HT-29 (cell line): ENCODE measurements at regions not wholly inside any gene's neighbourhood (a gene's known extent, or its start where the extent isn't known, plus 50 kb on each side); places are given as distances from the start of the nearest gene placed in this dataset.
"Not testable (repeated sequence)": the region's sequence is repeated elsewhere in the genome, so short reads cannot be mapped to it uniquely, and the experiment has no call there.

ENCODE experiments used
- DNase-seq: peaks from one replicate; pipeline ENCODE4 v3.0.0-alpha.2; 2015; ENCODE audit warnings: low spot score

DNA sequence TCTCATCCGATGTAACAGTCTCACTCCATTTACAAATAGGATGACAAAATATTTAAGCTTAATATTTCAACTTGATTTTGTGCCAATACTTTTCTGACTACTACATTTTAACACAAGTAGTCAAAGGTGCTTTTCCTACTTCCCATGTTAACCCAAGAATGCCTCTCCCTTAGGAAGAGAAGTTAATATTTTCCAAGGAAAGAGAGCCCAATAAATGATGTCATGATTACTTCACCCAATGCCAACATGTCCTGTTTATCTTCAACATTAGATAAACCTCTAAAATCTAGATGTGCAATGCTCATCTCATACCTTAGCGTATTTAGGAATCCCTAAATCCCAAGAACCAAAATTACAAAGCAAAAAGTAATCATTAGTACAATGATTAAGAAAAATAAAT lies 156.7 kb upstream of the TENT5A start:
- DNase-seq = no peak

DNA sequence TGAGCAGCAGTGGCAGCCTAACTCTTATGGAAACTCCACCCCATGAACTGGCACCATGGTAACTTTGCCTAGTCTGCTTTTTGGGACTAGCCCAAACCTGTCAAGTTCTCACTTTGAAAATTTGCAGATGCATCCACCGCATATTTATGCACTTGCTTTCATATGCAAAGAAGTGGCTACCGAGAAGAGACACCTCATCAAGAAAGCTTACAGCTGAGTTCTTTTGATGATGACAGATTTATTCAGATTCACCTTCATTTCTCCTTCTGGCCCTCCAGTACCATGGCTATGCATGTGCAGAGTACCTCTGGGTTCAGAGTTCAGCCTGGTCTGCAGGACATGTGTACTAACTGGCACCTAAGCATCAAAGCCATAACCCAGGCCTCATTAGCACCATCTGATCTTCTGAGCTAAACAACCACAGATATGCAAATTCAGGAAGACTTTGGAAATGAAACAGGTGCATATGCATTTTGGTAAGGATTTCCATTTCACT lies 154.3 kb upstream of the TENT5A start:
- no peak for DNase-seq

DNA sequence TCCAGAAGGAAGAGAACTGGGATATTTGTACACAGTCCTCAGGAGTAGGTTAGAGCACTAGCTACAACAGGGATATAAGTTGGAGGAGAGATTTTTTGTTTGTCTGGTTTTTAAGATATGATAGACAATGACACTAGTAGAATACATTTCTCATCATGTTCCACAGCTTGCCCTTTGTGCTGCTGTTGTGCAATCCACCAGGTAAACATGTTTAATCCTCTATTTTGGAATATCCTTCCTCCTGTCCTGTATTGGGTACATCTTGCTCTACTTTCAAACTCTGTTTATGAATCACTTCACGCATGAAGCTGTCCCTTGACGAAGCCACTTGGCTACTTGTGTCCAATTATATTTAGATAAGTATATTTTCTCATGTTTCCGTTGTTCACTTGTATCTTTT lies 153.6 kb upstream of the TENT5A start:
- no peak for DNase-seq

DNA sequence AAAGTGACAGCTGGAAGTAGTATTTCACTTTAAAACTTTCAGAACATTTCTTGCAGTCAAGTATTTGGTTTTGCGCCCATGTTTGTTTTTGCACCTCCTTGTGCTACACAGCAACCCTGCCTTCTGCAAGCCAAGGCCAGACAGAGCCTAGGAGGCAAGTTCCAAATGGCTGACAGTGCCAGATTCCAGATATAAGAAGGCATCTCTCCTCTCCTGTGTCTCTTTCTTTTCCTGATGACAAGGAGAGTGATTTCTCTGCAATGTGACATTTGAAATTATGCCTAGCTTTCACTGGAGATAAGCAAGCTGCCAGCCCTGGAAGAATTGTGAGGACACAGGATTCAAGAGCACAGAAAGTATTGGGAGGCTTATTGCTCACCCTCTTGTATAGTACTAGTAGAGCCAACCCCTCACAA lies 149.1 kb upstream of the TENT5A start:
- no peak for DNase-seq

DNA sequence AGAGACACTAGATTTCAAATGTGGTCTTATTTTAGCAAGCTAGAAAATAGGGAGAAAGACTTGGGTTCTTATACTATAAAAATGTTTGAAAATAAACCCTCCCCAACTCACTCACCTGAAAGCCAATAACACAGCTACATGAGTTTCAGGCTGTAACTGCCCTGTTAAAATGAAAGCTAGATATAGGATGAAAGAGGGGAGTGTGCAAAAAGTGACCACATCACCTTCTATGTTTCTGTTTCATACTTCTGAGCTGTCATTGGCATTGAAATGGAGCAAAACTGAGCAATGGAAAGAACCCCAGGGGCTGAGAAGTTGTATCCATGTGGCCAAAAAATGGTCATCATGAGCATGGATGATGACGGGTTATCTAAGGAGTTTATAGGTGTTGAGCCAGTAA lies 148.1 kb upstream of the TENT5A start:
- DNase-seq = no peak

DNA sequence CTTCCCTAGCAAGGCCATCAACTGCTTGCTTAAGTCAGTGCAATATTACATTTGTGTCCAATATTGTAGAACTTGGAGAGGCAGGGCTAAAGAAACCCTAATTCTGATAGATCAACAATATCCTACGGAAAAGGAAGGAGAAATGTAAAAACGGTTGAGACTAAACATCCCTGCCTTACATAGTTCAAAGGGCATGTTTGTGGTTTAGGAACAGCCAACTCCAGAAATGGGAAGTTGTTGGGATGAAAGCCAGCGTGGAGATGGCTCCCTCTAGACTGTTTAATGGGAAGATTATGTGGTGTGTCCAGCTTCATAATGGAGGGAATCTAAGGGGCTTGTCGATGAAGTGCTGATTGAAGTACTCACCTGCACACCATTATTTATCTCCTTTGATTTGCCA lies 145.3 kb upstream of the TENT5A start:
- DNase-seq = peak; percentile 3

DNA sequence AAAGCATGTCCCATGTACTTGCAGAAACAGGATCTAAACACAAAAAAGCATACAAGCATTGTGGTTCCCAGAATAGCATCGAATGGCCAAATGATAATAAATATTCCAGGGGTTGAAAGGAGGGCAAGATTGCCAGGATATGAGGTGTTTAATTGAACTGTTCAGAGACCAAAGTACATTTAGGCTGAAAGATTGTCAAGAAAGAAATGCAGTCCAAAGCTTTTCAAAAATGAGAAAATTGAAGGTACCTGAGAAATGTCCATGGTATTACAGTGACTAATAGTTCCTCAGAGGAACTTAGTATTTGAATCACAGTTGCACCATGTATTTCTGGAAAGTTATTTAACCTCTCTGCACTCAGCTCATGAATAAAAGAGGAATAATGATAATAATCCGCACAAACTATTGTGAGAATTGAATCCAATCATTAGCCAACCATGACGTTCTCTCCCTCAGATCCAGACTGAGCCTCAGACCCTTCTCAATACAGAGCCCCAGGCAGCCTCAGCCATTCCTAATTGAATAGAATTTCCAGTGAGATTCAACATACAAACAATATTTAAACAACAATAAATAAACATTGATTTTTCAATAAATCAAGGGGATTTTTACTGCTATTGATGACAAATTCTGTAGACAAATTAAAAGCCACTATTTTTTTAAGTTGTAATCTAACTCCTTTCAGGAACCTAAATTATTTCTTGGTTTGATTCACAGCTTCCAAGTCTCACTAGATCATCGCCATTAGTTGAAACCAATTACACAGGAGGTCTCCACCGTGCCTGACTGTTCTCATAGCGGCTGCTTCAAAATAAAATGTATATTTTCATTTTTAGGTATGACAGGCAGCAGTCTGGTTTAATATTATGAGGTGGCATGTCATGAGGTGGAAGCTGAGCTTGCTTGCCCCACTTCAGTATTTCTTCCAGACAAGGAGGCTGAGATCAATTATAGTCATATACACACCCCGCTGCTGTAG lies 144.3 kb upstream of the TENT5A start:
- no peak for DNase-seq

DNA sequence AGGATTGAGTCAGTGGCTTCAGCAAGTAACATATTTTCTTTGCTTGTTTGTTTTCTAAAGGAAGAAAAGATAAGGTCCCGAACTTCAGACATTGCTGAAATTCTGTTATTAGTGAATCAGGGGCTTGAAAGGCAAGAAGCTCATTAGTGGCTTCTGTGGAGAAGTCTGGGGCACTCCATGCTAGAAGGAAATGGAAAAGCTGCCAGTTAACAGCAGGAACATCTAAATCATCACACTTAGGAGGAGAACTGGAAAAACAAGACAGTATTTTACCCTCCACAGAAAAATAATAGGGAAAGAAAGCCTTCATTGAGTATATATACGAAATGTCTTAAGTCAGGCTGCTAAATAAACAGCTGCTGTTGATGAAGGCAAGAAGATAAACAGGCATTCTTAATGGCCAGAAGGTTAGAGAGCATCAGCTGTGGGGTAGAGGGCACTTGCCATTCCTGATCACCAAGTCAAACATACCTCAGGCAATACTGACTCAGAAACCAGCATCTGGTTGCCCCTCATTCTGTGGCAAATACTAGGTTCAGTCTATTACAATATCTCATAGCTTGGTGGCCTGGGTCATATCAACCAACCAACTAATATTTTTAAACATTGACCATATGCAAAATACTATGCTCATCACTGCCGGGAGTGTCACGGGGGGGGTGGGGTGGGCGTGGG lies 143.2 kb upstream of the TENT5A start:
- no peak for DNase-seq

DNA sequence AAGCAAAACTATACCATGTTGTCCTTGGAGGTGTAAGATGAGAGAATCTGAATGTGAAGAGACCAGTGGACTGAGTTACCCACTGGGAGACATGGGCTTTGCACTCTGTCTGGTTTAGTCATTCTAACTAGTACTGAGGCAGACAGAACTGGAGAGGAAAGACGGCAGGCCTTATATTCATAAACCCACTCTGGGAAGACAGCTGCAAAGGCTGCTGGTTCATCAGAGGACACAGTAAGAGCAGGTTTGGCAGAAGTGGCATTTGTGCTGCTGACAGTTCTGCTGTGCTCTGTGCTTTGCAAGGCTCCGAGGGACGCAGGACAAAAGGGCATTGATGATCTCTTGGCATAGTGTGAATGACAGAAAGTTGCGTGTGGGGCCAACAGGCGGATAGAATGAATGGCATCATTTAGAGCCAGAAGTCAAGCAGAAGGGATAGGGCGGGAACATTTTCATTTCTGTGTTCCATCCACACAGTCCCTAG lies 142.3 kb upstream of the TENT5A start:
- no peak for DNase-seq

DNA sequence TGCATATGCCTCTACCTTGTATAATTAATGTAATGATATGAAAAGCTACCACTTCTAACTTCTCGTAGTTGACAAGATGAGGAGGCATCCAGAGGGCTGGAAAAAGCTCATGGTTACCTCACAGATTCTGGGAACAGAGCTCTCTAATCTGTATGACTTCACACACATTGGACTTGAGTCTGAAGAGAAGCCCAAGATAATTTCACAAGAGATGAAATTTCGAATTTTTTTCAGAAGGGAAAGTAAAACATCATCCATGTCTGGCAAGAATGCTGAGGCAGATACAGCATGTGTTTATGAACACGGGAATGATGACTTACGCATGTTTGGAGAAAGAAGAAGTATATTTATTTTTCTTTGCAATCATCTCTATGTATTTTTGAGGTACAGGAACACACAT lies 141.8 kb upstream of the TENT5A start:
- no peak for DNase-seq

DNA sequence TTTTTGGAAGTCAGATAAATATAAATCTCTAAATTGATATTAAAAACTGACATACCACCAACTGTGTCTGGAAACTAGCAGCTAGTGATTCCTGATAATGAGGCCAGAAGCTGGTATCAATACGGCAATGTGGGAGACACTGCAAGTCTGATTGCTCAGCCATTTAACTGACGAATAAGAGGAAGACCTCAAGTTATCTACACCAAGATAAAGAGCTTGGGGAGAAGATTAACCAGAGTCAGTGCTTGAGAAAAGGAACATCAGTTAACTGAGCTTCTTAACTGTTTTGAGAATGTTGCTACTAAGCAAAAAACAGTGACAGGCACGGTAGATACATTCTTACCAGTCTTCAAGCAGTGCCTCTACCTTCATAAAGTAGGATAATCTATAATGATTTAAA lies 140.4 kb upstream of the TENT5A start:
- DNase-seq = no peak

DNA sequence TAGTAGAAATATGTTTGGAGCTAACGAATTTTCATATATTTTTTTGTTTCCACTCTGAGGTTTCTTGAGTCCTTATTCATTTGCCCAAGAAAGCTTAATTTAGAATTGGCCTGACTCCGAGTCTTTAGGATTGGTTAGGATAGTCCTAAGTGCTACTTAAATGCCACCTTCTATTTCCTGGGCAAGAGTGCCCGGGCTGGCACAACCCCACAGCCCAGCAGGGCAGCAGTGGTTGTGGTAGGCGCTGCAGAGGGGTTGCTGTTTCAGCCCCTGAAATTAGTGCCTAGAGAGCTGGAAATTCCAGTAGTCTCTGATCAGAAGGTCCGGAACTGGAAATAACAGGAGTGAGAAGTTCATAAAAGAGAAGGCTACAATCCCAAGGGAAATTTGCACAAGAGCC lies 139.4 kb upstream of the TENT5A start:
- no peak for DNase-seq

DNA sequence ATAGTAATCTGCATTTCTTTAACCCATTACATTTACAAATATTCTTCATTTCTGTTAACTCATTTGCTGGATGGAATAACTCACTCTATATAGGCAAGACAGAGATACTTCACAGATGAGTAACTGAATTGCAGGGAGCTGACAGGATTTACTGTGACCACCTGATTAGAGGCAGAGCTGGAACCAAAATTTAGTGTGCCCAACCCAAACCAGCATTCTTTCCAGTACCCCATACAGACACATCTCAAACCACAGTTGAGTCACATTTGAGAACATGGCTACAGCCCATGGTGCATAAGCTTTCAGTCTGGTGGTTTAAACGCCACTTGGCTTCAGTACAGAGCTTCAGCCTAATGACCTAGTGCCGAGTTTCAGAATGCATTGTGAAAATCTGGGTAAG lies 138.4 kb upstream of the TENT5A start:
- DNase-seq = no peak

DNA sequence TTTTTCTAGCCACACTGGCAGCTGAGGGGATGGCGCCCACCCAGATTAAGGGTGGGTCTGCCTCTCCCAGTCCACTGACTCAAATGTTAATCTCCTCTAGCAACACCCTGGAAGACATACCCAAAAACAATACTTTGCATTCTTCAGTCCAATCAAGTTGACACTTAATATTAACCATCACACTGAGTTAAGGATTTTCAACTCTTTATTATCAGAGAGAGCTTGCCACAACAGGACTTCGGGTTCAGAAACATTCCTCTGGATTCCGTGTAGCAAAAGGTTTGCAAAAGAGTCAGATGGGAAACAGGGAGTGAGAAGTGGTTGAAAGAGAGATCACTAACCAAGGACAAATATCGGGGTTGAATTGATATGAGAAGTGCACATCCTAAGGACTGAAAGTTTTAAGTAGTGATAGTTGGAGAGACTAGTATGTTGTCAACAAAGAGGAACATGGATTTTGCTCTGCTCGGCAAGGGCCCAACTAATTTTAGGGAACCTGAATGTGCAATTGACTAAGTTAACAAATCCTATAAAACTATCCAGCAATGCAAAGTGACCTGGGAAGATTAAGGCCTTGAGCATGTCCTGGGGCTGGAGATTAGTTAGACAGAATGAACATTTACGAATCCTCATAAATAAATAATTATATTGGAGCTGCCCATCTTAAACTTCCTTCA lies 137.0 kb upstream of the TENT5A start:
- no peak for DNase-seq

DNA sequence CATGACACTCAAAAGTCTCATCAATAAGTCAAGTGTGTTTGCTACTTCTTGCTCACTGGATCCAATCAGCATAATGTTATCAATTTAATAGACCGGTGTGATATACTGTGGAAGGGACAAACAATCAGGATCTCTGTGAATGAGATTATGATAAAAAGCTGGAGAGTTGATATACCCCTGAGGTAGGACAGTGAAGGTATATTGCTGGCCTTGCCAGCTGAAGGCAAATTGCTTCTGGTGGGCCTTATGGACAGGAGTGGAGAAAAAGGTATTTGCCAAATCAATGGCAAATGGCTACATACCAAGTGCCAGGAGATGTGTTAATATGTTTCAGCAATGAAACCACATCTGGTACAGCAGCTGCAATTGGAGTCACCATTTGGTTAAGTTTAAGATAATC lies 134.4 kb upstream of the TENT5A start:
- DNase-seq = not testable (repeated sequence)

DNA sequence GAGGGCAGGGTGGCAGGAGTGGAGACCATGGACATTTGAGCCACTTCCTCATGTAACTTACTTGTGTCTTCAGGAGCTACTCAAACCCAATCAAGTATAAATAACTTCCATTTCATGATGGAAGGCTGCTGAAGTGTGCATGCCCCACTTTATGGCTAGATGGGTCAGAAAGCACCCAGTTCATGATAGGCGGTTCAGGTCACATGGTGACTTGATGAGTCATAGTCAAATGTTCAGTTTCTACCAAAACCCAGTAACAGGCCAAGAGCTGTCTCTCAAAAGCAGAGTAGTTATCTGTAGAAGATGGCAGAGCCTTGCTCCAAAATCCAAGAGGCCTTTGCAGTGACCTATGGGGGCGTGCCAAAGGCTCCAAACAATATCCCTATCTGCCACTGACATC lies 133.7 kb upstream of the TENT5A start:
- no peak for DNase-seq

DNA sequence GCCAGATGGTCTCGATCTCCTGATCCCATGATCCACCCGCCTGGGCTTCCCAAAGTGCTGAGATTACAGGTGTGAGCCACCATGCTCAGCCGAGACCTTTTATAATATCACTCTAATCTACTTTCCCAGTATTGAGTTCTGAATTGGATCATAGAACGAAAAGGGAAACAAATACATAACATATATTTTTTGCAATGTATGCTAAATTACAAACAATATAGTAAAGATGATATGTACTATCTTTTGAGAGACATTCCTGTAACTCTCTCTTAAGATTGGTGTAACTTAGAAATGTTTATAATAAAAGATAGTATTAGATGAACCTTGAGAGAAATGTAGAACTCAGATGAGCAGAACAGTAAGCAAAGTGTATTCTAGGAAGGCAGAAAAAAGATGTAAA lies 129.2 kb upstream of the TENT5A start:
- no peak for DNase-seq

DNA sequence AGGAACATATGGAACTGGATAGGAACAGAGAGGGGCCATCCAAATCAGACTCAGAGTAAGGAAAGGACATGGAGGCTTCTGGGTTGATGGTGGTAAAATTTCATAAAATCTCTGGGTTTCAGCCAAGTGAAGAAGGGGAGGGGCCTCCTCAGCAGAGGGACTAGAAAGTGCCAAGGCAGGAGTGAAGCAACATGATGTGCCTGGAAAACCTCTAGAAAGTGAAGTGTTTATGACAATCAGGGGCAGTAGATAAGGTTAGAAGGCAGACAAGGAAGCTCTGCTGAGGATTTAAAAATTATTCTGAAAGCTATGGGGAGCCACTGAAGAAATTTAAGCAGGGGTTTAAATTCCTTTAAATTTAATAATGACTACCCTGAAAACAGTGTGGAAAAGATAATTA lies 126.0 kb upstream of the TENT5A start:
- DNase-seq = no peak

DNA sequence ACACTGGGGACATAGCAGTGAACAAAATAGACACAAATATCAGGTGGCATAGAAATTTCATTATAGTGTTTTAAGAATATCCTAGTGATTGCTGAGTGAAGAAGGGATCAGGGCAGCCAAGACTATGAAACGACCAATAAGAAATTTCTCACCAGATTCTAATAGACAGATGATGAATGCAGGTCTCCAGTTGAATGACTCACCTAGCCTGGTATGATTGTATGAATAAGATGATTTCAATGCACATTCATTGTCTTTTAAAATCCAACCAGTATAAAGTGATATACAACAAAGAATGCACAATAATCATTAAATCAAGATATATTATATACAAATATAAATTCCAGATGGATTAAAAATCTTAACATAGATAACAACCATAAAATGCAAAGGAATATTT lies 124.5 kb upstream of the TENT5A start:
- DNase-seq = no peak

DNA sequence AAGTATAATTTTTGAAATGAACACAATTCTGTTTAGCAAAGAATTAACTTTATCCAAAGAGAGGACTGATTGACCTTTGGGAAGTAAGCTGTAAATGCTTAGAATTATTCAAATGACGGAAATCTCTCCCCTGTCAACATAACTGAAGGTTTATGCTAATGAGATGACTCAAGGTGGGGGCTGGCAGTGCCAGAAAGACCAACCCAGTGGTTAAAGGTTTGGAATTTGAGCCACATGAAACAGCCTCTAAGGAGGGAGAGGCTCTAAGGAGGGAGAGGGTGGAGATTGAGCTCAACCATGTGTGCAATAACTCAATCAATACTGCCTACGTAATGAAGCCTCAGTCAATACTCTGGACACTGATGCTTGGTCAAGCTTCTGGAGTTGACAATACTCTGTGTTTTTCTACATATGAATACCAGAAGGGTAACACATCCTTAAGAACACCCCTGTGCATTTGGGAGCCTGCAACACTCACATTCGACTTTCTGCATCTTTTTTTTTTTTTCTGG lies 123.4 kb upstream of the TENT5A start:
- DNase-seq = no peak

DNA sequence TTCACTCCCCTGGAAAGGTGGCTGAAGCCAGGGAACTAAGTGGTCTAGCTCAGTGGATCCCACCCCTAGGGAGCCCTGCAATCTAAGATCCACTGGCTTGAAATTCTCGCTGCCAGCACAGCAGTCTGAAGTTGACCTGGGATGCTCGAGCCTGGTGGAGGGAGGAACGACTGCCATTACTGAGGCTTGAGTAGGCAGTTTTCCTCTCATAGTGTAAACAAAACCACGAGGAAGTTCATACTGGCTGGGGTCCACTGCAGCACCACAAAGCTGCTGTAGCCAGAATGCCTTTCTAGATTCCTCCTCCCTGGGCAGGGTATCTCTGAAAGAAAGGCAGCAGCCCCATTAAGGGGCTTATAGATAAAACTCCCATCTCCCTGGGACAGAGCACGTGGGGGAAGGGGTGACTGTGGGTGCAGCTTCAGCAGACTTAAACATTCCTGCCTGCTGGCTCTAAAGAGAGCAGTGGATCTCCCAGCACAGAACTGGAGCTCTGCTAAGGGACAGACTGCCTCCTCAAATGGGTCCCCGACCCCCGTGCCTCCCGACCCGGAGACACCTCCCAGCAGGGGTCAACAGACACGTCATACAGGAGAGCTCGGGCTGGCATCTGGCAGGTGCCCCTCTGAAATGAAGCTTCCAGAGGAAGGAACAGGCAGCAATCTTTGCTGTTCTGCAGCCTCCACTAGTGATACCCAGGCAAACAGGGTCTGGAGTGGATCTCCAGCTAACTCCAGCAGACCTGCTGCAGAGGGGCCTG lies 117.4 kb upstream of the TENT5A start:
- not testable (repeated sequence) for DNase-seq
